Osteoblast (primary cell): ENCODE measurements at regions not wholly inside any gene's neighbourhood (a gene's known extent, or its start where the extent isn't known, plus 50 kb on each side); places are given as distances from the start of the nearest gene placed in this dataset.

Experiments used
- DNase-seq: peaks from one replicate; pipeline ENCODE4 v3.0.0; 2011; ENCODE audit warnings: low spot score, mixed read lengths; ENCODE audit not compliant: insufficient read length; ENCODE audit errors: missing footprints
- H2AFZ ChIP-seq: 2 replicates; pipeline ENCODE4 v1.6.0; 2011; ENCODE audit warnings: mild to moderate bottlenecking, low read length
- H3K27ac ChIP-seq: 2 replicates; pipeline ENCODE4 v1.5.1; 2011; ENCODE audit warnings: mild to moderate bottlenecking, low read depth, low read length, moderate library complexity
- H3K27me3 ChIP-seq: 2 replicates; pipeline ENCODE4 v1.6.0; 2012; ENCODE audit warnings: mild to moderate bottlenecking, control low read depth, inconsistent platforms, low read length, moderate library complexity; ENCODE audit not compliant: insufficient read depth
- H3K36me3 ChIP-seq: 2 replicates; pipeline ENCODE4 v1.5.1; 2011; ENCODE audit warnings: mild to moderate bottlenecking, low read length, control low read depth, moderate library complexity; ENCODE audit not compliant: insufficient read depth
- H3K4me1 ChIP-seq: 2 replicates; pipeline ENCODE4 v1.5.1; 2011; ENCODE audit warnings: mild to moderate bottlenecking, low read length, control low read depth, moderate library complexity; ENCODE audit not compliant: insufficient read depth
- H3K4me2 ChIP-seq: 2 replicates; pipeline ENCODE4 v1.6.0; 2011; ENCODE audit warnings: mild to moderate bottlenecking, low read length; ENCODE audit not compliant: insufficient read depth
- H3K4me3 ChIP-seq: fragments of 200-600 bp; sonication (generic); 3 replicates; pipeline ENCODE4 v1.5.1; 2012; ENCODE audit warnings: mild to moderate bottlenecking, low read length, inconsistent platforms; ENCODE audit not compliant: insufficient read depth
- H3K79me2 ChIP-seq: 2 replicates; pipeline ENCODE4 v1.6.0; 2012; ENCODE audit warnings: mild to moderate bottlenecking, low read length, control low read depth, inconsistent platforms; ENCODE audit not compliant: insufficient read depth
- H3K9me3 ChIP-seq: 2 replicates; pipeline ENCODE4 v1.5.1; 2011; ENCODE audit warnings: low read depth, low read length, control low read depth
- H4K20me1 ChIP-seq: 2 replicates; pipeline ENCODE4 v1.6.0; 2012; ENCODE audit warnings: mild to moderate bottlenecking, low read length, control low read depth; ENCODE audit not compliant: insufficient read depth
- TF ChIP-seq, protein P1 (sequence below): IDR thresholded peaks from 2 replicates; pipeline ENCODE4 v1.5.1; 2011; ENCODE audit warnings: mild to moderate bottlenecking, low read depth, low read length, moderate library complexity; ENCODE audit errors: extremely low read depth

GRCh38 chr1:175797576-175797975 lies 54.2 kb upstream of the TNR start:
- H3K79me2 ChIP-seq, result no peaks in the 10 kb centered on the region
- H3K4me1 ChIP-seq, result no peaks in the 10 kb centered on the region
- TF ChIP-seq, protein P1, sequence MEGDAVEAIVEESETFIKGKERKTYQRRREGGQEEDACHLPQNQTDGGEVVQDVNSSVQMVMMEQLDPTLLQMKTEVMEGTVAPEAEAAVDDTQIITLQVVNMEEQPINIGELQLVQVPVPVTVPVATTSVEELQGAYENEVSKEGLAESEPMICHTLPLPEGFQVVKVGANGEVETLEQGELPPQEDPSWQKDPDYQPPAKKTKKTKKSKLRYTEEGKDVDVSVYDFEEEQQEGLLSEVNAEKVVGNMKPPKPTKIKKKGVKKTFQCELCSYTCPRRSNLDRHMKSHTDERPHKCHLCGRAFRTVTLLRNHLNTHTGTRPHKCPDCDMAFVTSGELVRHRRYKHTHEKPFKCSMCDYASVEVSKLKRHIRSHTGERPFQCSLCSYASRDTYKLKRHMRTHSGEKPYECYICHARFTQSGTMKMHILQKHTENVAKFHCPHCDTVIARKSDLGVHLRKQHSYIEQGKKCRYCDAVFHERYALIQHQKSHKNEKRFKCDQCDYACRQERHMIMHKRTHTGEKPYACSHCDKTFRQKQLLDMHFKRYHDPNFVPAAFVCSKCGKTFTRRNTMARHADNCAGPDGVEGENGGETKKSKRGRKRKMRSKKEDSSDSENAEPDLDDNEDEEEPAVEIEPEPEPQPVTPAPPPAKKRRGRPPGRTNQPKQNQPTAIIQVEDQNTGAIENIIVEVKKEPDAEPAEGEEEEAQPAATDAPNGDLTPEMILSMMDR, result no peak
- H3K27me3 ChIP-seq, result no peaks in the 10 kb centered on the region
- no peak overlapping the region for H3K27ac ChIP-seq
- H4K20me1 ChIP-seq, result no peaks in the 10 kb centered on the region
- no peaks in the 10 kb centered on the region for H3K9me3 ChIP-seq
- no peak overlapping the region for H3K4me3 ChIP-seq
- H3K36me3 ChIP-seq, result no peaks in the 10 kb centered on the region
- DNase-seq, result no peak
- no peak overlapping the region for H2AFZ ChIP-seq
- no peak overlapping the region for H3K4me2 ChIP-seq

DNA sequence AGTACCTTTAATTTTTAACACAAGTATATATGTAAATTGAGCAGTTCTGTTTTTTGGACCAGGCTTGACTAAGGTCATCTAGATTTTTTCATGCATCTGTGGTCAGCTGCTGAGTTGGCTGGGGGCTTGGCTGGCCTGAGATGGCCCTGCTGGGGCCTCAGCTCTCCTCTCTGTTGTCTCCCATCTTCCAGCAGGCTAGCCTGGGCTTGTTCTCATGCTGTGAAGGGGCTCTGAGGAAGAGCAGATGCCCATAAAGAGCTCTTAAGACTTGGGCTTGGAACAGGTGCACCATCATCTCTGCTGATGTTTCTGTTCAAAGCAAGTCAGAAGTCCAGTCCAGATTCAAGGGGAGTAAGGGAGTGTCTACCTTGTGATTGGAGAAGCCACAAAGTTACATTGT lies 51.2 kb upstream of the TNR start:
- no peaks in the 10 kb centered on the region for H3K36me3 ChIP-seq
- H3K4me3 ChIP-seq, result no peak overlapping the region
- no peaks in the 10 kb centered on the region for H4K20me1 ChIP-seq
- no peaks in the 10 kb centered on the region for H3K9me3 ChIP-seq
- no peaks in the 10 kb centered on the region for H3K27me3 ChIP-seq
- H2AFZ ChIP-seq, result no peak overlapping the region
- TF ChIP-seq, protein P1, result no peak
- no peaks in the 10 kb centered on the region for H3K79me2 ChIP-seq
- DNase-seq, result no peak
- no peak overlapping the region for H3K4me2 ChIP-seq
- no peaks in the 10 kb centered on the region for H3K4me1 ChIP-seq
- H3K27ac ChIP-seq, result no peak overlapping the region

GRCh38 chr1:175793617-175794016 lies 50.2 kb upstream of the TNR start:
- no peak overlapping the region for H3K27ac ChIP-seq
- no peaks in the 10 kb centered on the region for H3K27me3 ChIP-seq
- no peaks in the 10 kb centered on the region for H3K79me2 ChIP-seq
- DNase-seq, result no peak
- H3K36me3 ChIP-seq, result no peaks in the 10 kb centered on the region
- TF ChIP-seq, protein P1, result no peak
- H3K4me2 ChIP-seq, result no peak overlapping the region
- H3K9me3 ChIP-seq, result no peaks in the 10 kb centered on the region
- no peaks in the 10 kb centered on the region for H3K4me1 ChIP-seq
- H4K20me1 ChIP-seq, result no peaks in the 10 kb centered on the region
- no peak overlapping the region for H3K4me3 ChIP-seq
- H2AFZ ChIP-seq, result no peak overlapping the region
